GM10248 (cell line): ENCODE measurements at regions not wholly inside any gene's neighbourhood (a gene's known extent, or its start where the extent isn't known, plus 50 kb on each side); places are given as distances from the start of the nearest gene placed in this dataset.
"Not testable (repeated sequence)": the region's sequence is repeated elsewhere in the genome, so short reads cannot be mapped to it uniquely, and the experiment has no call there.

ENCODE experiments used
- CTCF ChIA-PET: fragments of 300-600 bp; sonication (Branson Sonifier 250); formaldehyde crosslinking; extraction: SDS; loops from one replicate; lab custom pipeline; 2021; ENCODE audit warnings: antibody characterized with exemption; lab: Yijun Ruan, JAX
- POLR2A ChIA-PET: fragments of 350-650 bp; sonication (Branson Sonifier 250); formaldehyde crosslinking; extraction: SDS; loops from one replicate; lab custom pipeline; 2020; ENCODE audit warnings: antibody characterized with exemption; lab: Yijun Ruan, JAX
- DNase-seq: peaks from one replicate; pipeline ENCODE4 v3.0.0; 2012; ENCODE audit errors: extremely low spot score
- TF ChIP-seq, protein P1 (sequence below): IDR thresholded peaks from 2 replicates; pipeline ENCODE4 v1.5.1; 2012; ENCODE audit warnings: mild to moderate bottlenecking, low read depth; ENCODE audit errors: extremely low read depth, missing control alignments, control extremely low read depth

DNA sequence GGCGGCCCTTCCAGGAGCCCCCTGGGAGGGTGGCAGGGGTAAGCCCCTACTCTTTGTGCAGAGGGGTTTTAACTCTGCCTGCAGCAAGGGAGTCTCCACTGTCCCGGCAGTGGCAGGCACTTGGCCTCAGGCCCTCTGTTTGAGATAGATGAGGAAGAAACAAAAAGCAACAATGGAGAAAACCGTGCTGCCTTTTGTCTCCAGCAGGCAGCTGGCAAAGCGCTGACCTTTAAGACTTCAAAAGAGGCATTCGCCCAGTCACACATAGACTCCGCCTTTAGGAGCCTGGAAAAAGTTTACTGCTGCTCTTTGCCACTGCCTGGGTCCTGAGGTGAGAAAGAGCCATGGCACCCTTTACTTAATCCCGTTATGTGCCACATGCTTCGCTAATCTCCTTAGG lies 158.2 kb upstream of the NTF3 start:
- DNase-seq = no peak
- TF ChIP-seq, protein P1, sequence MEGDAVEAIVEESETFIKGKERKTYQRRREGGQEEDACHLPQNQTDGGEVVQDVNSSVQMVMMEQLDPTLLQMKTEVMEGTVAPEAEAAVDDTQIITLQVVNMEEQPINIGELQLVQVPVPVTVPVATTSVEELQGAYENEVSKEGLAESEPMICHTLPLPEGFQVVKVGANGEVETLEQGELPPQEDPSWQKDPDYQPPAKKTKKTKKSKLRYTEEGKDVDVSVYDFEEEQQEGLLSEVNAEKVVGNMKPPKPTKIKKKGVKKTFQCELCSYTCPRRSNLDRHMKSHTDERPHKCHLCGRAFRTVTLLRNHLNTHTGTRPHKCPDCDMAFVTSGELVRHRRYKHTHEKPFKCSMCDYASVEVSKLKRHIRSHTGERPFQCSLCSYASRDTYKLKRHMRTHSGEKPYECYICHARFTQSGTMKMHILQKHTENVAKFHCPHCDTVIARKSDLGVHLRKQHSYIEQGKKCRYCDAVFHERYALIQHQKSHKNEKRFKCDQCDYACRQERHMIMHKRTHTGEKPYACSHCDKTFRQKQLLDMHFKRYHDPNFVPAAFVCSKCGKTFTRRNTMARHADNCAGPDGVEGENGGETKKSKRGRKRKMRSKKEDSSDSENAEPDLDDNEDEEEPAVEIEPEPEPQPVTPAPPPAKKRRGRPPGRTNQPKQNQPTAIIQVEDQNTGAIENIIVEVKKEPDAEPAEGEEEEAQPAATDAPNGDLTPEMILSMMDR = no peak
- POLR2A ChIA-PET = no interaction called here
- CTCF ChIA-PET = no interaction called here

DNA sequence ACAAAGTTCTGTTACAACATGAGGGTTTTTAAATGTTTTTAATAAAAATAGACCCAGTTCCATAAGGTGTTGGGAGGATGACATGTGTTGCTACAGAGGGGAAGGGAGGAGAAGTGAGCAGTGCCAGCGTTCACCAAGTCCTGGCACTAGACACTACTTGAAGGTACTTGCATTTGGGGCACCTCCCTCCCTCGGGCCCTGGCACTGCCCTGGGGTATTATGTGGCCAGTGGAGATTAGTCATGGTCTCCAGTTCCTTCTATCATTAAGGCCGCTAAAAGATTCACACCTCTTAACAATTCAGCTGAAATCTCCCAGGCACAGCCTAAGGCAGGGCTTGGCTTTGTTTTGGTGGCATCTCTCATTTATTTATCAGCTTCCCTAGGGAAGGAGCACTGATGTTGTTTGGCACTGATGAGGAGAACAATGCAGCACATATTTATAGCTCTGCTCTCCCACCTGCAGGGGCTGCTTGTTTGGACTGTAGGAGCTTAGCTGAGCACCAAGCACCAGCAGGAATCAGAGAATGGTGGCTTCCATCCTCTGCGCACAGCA lies 155.5 kb upstream of the NTF3 start:
- TF ChIP-seq, protein P1 = no peak
- ChIA-PET POLR2A (no interaction called here), CTCF (no interaction called here)
- no peak for DNase-seq

DNA sequence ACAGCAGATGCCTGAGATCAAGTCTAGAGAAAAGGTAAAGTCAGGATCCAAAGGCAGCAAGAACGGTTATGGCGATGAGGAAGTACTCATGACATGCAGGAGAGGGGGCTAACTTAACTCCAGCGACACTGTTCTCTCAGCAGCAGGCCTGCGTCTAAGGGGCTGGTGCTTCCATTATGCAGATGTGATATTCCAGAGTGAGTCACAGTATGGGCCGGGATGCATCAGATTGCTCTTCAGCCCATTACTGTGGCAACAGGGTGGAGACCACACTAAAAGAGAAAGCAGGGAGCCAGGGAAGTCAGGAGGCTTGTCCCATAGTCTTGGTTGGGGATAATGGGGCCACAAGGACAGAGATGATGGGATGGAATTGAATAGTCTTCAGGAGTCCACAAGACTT lies 151.8 kb upstream of the NTF3 start:
- CTCF ChIA-PET = no interaction called here
- TF ChIP-seq, protein P1 = no peak
- no peak for DNase-seq
- POLR2A ChIA-PET = no interaction called here

DNA sequence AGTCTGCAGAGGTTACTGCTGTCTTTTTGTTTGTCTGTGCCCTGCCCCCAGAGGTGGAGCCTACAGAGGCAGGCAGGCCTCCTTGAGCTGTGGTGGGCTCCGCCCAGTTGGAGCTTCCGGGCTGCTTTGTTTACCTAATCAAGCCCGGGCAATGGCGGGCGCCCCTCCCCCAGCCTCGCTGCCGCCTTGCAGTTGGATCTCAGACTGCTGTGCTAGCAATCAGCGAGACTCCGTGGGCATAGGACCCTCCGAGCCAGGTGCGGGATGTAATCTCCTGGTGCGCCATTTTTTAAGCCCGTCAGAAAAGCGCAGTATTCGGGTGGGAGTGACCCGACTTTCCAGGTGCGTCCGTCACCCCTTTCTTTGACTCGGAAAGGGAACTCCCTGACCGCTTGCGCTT lies 141.5 kb upstream of the NTF3 start:
- POLR2A ChIA-PET, CTCF ChIA-PET, DNase-seq: not testable (repeated sequence)

DNA sequence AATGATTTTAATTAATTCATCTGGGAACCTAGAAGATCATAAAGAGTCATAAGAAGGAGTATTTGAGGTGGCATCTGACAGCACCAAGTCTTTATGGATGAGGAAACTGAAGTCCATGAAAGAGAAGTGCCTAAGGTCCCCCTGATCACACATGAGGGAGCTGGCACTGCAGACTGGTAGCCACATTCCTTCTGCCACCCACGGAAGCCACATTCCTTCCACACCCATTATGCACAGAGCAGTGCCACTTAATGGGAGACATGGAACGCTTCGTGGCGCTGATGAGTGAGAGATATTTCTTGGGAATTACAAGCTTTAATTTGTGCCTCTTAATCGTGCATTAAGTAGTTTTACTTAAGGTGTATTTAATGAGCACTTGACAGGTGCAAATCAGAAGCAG lies 139.3 kb upstream of the NTF3 start:
- ChIA-PET CTCF (no interaction called here), POLR2A (no interaction called here)
- TF ChIP-seq, protein P1 = no peak
- DNase-seq = no peak

DNA sequence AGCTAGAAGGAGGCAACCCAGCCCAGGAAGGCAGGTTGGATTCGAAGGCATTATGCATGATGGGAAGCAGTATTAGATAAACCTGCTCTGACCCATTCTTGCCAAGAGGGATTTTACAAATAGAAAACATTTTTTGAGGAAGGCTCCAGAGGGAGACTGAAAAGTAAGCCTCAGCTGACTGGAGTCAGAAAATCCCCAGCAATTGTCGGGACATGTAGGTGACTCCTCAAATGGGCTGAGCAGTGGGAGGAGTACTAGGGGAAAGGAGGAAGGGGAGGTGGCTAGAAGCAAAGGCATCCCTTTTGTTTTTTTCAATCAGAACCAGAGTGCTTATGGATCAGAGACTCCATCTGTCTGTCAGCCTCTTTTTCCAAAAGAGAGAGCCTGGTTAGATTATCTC lies 138.1 kb upstream of the NTF3 start:
- TF ChIP-seq, protein P1 = no peak
- POLR2A ChIA-PET = no interaction called here
- no peak for DNase-seq
- CTCF ChIA-PET = no interaction called here

DNA sequence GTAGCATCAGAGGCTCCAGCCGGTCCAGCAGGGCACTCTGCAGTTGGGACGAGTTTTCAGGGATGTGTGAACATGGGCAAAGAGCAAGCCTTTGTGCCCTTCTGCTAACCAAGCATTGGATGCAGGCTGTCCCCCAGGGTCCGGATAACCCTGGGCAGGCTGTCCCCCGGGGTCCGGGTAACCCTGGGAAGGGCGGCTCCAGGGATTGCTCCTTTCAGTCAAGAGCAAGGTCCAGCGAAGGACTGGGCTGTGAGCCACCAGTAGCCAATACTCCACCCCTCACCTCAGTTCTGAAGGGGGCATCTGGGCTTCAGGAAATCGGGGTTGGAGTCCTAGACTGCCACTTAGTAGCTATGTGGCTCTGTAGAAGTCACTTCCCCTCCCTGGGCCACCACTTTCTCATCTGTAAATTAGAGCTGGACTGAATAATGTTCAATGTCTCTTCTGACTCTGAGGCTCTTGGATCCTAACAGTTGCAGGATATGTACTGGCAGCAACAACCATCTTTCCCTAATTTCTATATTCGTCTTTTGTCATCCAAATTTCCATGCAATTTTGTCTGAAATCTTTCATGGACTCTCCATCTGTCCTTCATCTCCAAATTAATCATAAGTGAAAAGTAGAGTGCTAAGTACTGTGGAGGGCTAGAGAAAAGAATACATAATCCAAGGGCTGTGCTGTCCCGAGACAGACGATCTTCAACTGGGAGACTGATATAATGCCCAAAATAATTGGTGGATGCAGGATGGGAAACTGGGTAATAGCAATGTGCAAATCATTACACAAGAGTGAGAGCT lies 137.4 kb upstream of the NTF3 start:
- TF ChIP-seq, protein P1 = no peak
- ChIA-PET CTCF (no interaction called here), POLR2A (no interaction called here)
- no peak for DNase-seq
